Adrenal gland (tissue), 9 donors: ENCODE measurements at regions not wholly inside any gene's neighbourhood (a gene's known extent, or its start where the extent isn't known, plus 50 kb on each side); places are given as distances from the start of the nearest gene placed in this dataset.

ENCODE experiments used
- DNase-seq, 7 donors: peaks; one replicate each; pipeline ENCODE4 v3.0.0-alpha.2; 2019 to 2020
- H3K27ac ChIP-seq, 5 donors: fragments of 200-600 bp; sonication (generic) in 4 of 5; 1 replicate in 3 of 5; 2 replicates in 2 of 5; pipeline versions ENCODE4 v1.5.1 to v1.8.0; 2016 to 2020; ENCODE audit warnings: mild to moderate bottlenecking in 1 of 5
- H3K27me3 ChIP-seq: fragments of 200-600 bp; 2 replicates; pipeline ENCODE4 v1.8.0; 2021
- H3K36me3 ChIP-seq, 2 donors: fragments of 200-600 bp; replicated peaks in 1 of 2; 1 replicate in 1 of 2; 2 replicates in 1 of 2; pipeline versions ENCODE4 v1.5.1 to v1.8.0; 2018 to 2022
- H3K4me1 ChIP-seq, 2 donors: fragments of 200-600 bp; replicated peaks in 1 of 2; 1 replicate in 1 of 2; 2 replicates in 1 of 2; pipeline versions ENCODE4 v1.5.1 to v1.8.0; 2018 to 2021
- H3K4me3 ChIP-seq, 4 donors: fragments of 200-600 bp; sonication (generic) in 3 of 4; one replicate each; pipeline ENCODE4 v1.5.1; 2016 to 2018
- H3K9me3 ChIP-seq, 3 donors: fragments of 200-600 bp; sonication (generic) in 1 of 3; replicated peaks in 1 of 3; 1 replicate in 2 of 3; 2 replicates in 1 of 3; pipeline versions ENCODE4 v1.5.1 to v1.8.0; 2016 to 2021
- CTCF ChIP-seq, 6 experiments: fragments of 450-650 bp in 4 of 6; fragments of 200-600 bp in 2 of 6; sonication (generic) in 1 of 6; IDR thresholded peaks; 1 replicate in 5 of 6; 2 replicates in 1 of 6; pipeline versions ENCODE4 v1.5.1 to v1.8.0; 2016 to 2021; ENCODE audit warnings: antibody characterized with exemption in 6 of 6, mild to moderate bottlenecking in 2 of 6, moderate library complexity in 1 of 6
- POLR2A ChIP-seq, 2 donors: fragments of 450-650 bp; IDR thresholded peaks; one replicate each; pipeline ENCODE4 v1.6.1; 2017; ENCODE audit warnings: antibody characterized with exemption in 2 of 2, mild to moderate bottlenecking in 2 of 2, moderate library complexity in 1 of 2
- WGBS, 4 donors: extraction: QIAGEN DNeasy Blood & Tissue Kit in 2 of 4; methylation state at CpG; one replicate each; pipeline versions ENCODE4 v1.1.5 to v1.1.7; 2013 to 2017; 5-methylcytosine and 5-hydroxymethylcytosine counted together
- intact Hi-C, 2 donors: fragments of 100-400 bp; cut with DNase I; formaldehyde crosslinking; loops; one replicate each; pipeline versions ENCODE4 v1.14.1 to v1.15.0; 2022 to 2023
- donor health status: healthy with polysubstance abuse.
- donor health status: Bipolar disorder and iron deficiency.
- donor health status: DM: yes; HTN: yes; CAD: no.
- donor health status: DM: no; HTN: no; CAD: no.
- donor health status: DM: no; HTN: no; CAD: no.

- no peak overlapping the region for H3K27ac ChIP-seq
- intact Hi-C loops, result no loop called here
- H3K4me3 ChIP-seq, result no peak overlapping the region
- no peak for DNase-seq
- no peaks in the 10 kb centered on the region for H3K27me3 ChIP-seq
- H3K4me1 ChIP-seq, result no peaks in the 10 kb centered on the region
- no peaks in the 10 kb centered on the region for H3K9me3 ChIP-seq
- 72 to 91% (median 79%) methylated on average over 2 of the region's 2 CpGs for WGBS, 4 donors
- TF ChIP-seq POLR2A (IDR thresholded peaks at IDR 0.05) (no peak), CTCF (IDR thresholded peaks at IDR 0.05) (no peak)
- H3K36me3 ChIP-seq, result no peaks in the 10 kb centered on the region
These were observed 348.3 kb upstream of the TUSC1 start for GRCh38 chr9:26026423-26027100.

- intact Hi-C loops, result no loop called here
- no peak for TF ChIP-seq POLR2A (IDR thresholded peaks at IDR 0.05)
- no peak for TF ChIP-seq CTCF (IDR thresholded peaks at IDR 0.05)
- no peaks in the 10 kb centered on the region for H3K9me3 ChIP-seq
- H3K36me3 ChIP-seq, result no peaks in the 10 kb centered on the region
- no peaks in the 10 kb centered on the region for H3K27me3 ChIP-seq
- no peak for DNase-seq
- no peak overlapping the region for H3K4me3 ChIP-seq
- no peak overlapping the region for H3K27ac ChIP-seq
- no peaks in the 10 kb centered on the region for H3K4me1 ChIP-seq
These were observed 335.0 kb upstream of the TUSC1 start for GRCh38 chr9:26013199-26013598.

- no peaks in the 10 kb centered on the region for H3K36me3 ChIP-seq
- H3K27ac ChIP-seq, result no peak overlapping the region
- no peak overlapping the region for H3K4me3 ChIP-seq
- intact Hi-C loops, result no loop called here
- no peak for TF ChIP-seq CTCF (IDR thresholded peaks at IDR 0.05)
- WGBS, 4 donors, result 84 to 95% (median 90%) methylated on average over 3 of the region's 3 CpGs
- H3K9me3 ChIP-seq, result no peaks in the 10 kb centered on the region
- no peak for DNase-seq
- no peaks in the 10 kb centered on the region for H3K27me3 ChIP-seq
- no peaks in the 10 kb centered on the region for H3K4me1 ChIP-seq
These were observed 334.6 kb upstream of the TUSC1 start for GRCh38 chr9:26012797-26013196.

DNA sequence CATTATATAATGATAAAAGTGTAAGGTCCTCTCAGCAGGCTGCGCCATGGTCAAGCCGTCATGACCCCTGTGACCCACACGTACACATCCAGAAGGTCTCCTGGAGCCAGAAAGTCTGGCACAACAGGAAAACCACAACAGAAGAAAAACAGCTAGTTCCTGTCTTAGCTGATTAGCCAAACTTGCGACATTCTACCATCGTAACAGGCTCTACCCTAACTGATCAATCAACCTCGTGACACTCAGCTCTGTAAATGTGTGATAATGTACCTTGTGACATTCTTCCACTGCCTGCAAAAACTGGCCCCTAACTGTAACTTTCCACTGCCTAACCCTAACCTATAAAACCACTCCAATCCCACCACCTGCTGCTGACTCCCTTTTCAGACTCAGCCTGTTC lies 316.4 kb upstream of the TUSC1 start:
- no peak for TF ChIP-seq CTCF (IDR thresholded peaks at IDR 0.05)
- TF ChIP-seq POLR2A (IDR thresholded peaks at IDR 0.05), result no peak
- 49 to 60% (median 55%) methylated on average over 6 of the region's 6 CpGs for WGBS, 4 donors
- no peaks in the 10 kb centered on the region for H3K9me3 ChIP-seq
- H3K4me3 ChIP-seq, result no peak overlapping the region
- H3K4me1 ChIP-seq, result no peaks in the 10 kb centered on the region
- intact Hi-C loops, result no loop called here
- H3K27me3 ChIP-seq, result no peaks in the 10 kb centered on the region
- no peaks in the 10 kb centered on the region for H3K36me3 ChIP-seq
- DNase-seq, result no peak
- H3K27ac ChIP-seq, result no peak overlapping the region
